ENCODE measurements at regions not wholly inside any gene's neighbourhood (a gene's known extent, or its start where the extent isn't known, plus 50 kb on each side); places are given as distances from the start of the nearest gene placed in this dataset.

DNA sequence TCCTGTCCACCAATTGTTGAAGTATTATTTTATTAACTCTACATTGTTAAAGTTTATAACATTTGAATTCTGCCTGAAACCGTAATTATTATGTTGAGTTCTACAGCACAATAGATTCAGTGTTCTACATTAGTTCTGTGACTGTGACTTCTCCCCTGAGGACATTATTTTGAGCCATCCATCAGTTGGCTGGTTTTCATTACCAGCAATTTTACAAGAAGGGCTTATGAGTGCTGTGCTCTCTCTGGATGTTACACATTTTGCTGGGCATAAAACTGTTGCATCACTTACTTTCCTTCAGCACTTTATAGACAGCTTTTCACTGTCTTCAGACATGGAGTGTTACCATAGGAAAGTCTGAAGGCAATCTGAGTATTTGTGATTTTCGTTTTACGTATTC is 118.2 kb upstream of the KITLG start:
- Histone ChIP-seq H3K27ac (ENCODE audit: poor library complexity, severe bottlenecking) (no peak overlapping the region), H3K36me3 (ENCODE audit: low read depth) (no peaks in the 10 kb centered on the region), H3K9me3 (ENCODE audit: severe bottlenecking) (no peaks in the 10 kb centered on the region), H3K4me1 (ENCODE audit: insufficient read depth, poor library complexity, severe bottlenecking) (no peaks in the 10 kb centered on the region), H3K4me3 (ENCODE audit: severe bottlenecking) (no peak overlapping the region), H3K27me3 (ENCODE audit: insufficient read depth, poor library complexity, severe bottlenecking) (no peaks in the 10 kb centered on the region)
- TF ChIP-seq, protein P1, sequence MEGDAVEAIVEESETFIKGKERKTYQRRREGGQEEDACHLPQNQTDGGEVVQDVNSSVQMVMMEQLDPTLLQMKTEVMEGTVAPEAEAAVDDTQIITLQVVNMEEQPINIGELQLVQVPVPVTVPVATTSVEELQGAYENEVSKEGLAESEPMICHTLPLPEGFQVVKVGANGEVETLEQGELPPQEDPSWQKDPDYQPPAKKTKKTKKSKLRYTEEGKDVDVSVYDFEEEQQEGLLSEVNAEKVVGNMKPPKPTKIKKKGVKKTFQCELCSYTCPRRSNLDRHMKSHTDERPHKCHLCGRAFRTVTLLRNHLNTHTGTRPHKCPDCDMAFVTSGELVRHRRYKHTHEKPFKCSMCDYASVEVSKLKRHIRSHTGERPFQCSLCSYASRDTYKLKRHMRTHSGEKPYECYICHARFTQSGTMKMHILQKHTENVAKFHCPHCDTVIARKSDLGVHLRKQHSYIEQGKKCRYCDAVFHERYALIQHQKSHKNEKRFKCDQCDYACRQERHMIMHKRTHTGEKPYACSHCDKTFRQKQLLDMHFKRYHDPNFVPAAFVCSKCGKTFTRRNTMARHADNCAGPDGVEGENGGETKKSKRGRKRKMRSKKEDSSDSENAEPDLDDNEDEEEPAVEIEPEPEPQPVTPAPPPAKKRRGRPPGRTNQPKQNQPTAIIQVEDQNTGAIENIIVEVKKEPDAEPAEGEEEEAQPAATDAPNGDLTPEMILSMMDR (IDR thresholded peaks at IDR 0.05; ENCODE audit: poor library complexity, severe bottlenecking), result no peak
- DNase-seq (ENCODE audit: low spot score), result no peak
- ATAC-seq (ENCODE audit: low read depth), result no peak

DNA sequence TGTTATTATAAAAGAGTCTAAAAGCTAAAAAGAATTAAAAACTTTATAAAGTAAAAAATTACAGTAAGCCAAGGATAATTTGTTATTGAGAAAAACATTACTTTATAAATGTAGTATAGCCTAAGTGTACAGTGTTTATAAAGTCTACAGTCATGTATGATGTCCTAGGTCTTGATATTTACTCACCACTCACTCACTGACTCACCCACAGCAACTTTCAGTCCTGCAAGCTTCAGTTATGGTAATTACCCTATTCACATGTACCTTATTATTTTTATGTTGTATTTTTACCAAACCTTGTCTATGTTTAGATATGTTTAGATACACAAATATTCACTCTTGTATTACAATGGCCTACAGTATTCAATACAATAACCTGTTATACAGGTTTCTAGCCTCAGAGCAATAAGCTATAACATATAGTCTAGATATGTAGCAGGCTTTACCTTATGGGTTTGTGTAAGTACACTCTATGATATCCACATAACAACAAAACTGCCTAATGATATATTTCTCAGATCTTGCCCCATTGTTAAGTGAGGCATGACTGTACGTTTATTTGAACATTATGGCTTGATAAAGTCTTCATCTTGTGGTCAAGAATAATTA is 113.7 kb upstream of the KITLG start:
- H3K36me3 ChIP-seq (ENCODE audit: low read depth), result no peaks in the 10 kb centered on the region
- H3K4me1 ChIP-seq (ENCODE audit: insufficient read depth, poor library complexity, severe bottlenecking), result no peaks in the 10 kb centered on the region
- ATAC-seq (ENCODE audit: low read depth) (no peak), DNase-seq (ENCODE audit: low spot score) (no peak)
- no peak overlapping the region for H3K27ac ChIP-seq (ENCODE audit: poor library complexity, severe bottlenecking)
- TF ChIP-seq, protein P1 (IDR thresholded peaks at IDR 0.05; ENCODE audit: poor library complexity, severe bottlenecking), result no peak
- H3K9me3 ChIP-seq (ENCODE audit: severe bottlenecking), result no peaks in the 10 kb centered on the region
- H3K4me3 ChIP-seq (ENCODE audit: severe bottlenecking), result no peak overlapping the region
- no peaks in the 10 kb centered on the region for H3K27me3 ChIP-seq (ENCODE audit: insufficient read depth, poor library complexity, severe bottlenecking)

DNA sequence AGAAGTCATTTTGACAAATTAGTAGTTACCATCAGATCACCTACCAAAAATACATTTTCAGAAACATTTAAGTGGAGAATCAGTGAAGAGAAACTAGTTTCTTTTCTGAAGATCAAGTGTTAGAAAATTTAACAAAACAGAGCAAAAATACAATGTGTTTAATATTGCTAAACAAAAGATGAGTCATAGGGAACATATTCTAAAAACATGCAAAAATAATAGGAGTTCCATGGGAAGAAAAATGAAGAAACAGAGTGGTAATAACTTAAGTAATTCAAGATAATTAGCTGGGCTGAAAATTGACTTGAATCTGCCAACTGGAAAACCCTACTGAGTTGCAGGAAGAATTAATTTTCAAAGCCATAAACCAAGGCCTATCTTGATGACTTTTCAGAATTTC is 111.5 kb upstream of the KITLG start:
- Histone ChIP-seq H3K36me3 (ENCODE audit: low read depth) (no peaks in the 10 kb centered on the region), H3K4me1 (ENCODE audit: insufficient read depth, poor library complexity, severe bottlenecking) (no peaks in the 10 kb centered on the region), H3K27me3 (ENCODE audit: insufficient read depth, poor library complexity, severe bottlenecking) (no peaks in the 10 kb centered on the region), H3K4me3 (ENCODE audit: severe bottlenecking) (no peak overlapping the region), H3K27ac (ENCODE audit: poor library complexity, severe bottlenecking) (no peak overlapping the region), H3K9me3 (ENCODE audit: severe bottlenecking) (no peaks in the 10 kb centered on the region)
- ATAC-seq (ENCODE audit: low read depth) (no peak), DNase-seq (ENCODE audit: low spot score) (no peak)
- TF ChIP-seq, protein P1 (IDR thresholded peaks at IDR 0.05; ENCODE audit: poor library complexity, severe bottlenecking), result no peak

DNA sequence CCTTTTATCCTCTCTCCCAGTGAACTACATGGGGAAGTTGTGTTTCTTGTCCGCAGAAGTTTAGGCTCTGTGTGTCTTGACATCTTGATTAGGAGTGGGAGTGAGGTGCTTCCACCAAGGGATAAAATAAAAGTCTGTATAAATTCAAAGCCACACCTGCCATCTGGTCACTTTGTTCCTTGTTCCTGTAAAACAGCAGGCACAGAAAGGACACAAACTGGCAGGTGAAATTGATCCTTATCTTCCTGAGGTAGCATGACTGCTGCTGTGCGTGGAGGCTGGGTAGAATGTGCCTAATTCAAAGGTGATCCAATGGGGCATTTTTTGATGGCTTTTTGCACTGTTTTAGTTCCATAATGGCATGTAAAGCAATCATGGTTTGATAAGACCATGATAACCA is 104.3 kb upstream of the KITLG start:
- ATAC-seq (ENCODE audit: low read depth), result no peak
- Histone ChIP-seq H3K4me1 (ENCODE audit: insufficient read depth, poor library complexity, severe bottlenecking) (no peaks in the 10 kb centered on the region), H3K27ac (ENCODE audit: poor library complexity, severe bottlenecking) (no peak overlapping the region), H3K4me3 (ENCODE audit: severe bottlenecking) (no peak overlapping the region), H3K36me3 (ENCODE audit: low read depth) (no peaks in the 10 kb centered on the region), H3K27me3 (ENCODE audit: insufficient read depth, poor library complexity, severe bottlenecking) (no peaks in the 10 kb centered on the region), H3K9me3 (ENCODE audit: severe bottlenecking) (no peaks in the 10 kb centered on the region)
- no peak for DNase-seq (ENCODE audit: low spot score)
- TF ChIP-seq, protein P1 (IDR thresholded peaks at IDR 0.05; ENCODE audit: poor library complexity, severe bottlenecking), result no peak

DNA sequence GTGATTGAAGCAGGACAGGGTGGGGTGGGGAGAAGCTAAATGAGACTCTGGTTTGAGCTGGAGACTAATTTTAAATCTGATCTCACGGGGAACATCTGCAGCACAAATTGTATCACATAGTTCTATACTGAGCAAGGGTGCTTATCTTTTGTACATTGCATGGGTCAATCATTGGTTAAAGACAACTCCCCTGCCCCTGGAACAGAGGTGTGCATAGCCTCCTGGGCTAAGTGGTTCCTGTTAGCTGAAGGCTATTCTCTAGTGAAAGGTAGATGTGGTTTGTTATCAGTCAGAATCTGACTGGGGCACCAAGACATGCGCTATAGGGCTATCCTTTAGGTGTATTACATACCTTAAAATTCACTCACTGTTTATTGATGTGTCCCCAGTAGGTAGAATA is 103.9 kb upstream of the KITLG start:
- no peak overlapping the region for H3K27ac ChIP-seq (ENCODE audit: poor library complexity, severe bottlenecking)
- no peak for DNase-seq (ENCODE audit: low spot score)
- no peak for ATAC-seq (ENCODE audit: low read depth)
- H3K4me3 ChIP-seq (ENCODE audit: severe bottlenecking), result no peak overlapping the region
- no peaks in the 10 kb centered on the region for H3K9me3 ChIP-seq (ENCODE audit: severe bottlenecking)
- TF ChIP-seq, protein P1 (IDR thresholded peaks at IDR 0.05; ENCODE audit: poor library complexity, severe bottlenecking), result no peak
- H3K36me3 ChIP-seq (ENCODE audit: low read depth), result no peaks in the 10 kb centered on the region
- no peaks in the 10 kb centered on the region for H3K4me1 ChIP-seq (ENCODE audit: insufficient read depth, poor library complexity, severe bottlenecking)
- H3K27me3 ChIP-seq (ENCODE audit: insufficient read depth, poor library complexity, severe bottlenecking), result no peaks in the 10 kb centered on the region
